ENCODE measurements at regions not wholly inside any gene's neighbourhood (a gene's known extent, or its start where the extent isn't known, plus 50 kb on each side); places are given as distances from the start of the nearest gene placed in this dataset.

DNA sequence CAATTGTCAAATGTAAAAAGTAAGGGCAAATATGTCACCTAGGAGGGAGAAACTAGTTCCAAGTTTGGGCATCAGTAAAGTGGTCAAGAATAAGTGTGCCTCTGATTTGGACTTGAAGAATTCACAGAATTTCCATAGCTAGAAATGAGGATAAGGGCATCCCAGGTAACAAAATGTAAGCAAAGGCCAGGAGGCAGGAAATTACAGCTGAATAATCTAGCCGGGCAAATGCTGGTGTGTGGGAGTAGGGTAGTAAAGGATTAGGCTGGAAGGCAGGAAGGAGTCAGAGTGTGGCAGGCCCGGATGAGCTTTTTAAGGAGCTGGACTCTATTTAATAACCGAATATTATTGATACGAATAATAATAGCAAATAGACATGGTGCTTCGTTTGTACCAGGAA is 144.9 kb upstream of the EGFLAM start:
- TF ChIP-seq, protein P1, sequence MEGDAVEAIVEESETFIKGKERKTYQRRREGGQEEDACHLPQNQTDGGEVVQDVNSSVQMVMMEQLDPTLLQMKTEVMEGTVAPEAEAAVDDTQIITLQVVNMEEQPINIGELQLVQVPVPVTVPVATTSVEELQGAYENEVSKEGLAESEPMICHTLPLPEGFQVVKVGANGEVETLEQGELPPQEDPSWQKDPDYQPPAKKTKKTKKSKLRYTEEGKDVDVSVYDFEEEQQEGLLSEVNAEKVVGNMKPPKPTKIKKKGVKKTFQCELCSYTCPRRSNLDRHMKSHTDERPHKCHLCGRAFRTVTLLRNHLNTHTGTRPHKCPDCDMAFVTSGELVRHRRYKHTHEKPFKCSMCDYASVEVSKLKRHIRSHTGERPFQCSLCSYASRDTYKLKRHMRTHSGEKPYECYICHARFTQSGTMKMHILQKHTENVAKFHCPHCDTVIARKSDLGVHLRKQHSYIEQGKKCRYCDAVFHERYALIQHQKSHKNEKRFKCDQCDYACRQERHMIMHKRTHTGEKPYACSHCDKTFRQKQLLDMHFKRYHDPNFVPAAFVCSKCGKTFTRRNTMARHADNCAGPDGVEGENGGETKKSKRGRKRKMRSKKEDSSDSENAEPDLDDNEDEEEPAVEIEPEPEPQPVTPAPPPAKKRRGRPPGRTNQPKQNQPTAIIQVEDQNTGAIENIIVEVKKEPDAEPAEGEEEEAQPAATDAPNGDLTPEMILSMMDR (IDR thresholded peaks at IDR 0.05 in 4 of 5, conservative IDR thresholded peaks at IDR 0.05 in 1 of 5) = no peak
- no peak for TF ChIP-seq POLR2A (IDR thresholded peaks at IDR 0.05)

Data from gastrocnemius medialis (tissue), 4 donors.